Activated CD4-positive, CD25-positive, alpha-beta regulatory T cell treated with anti-CD3 and anti-CD28 coated beads, Interleukin-2, amount 50 U/mL, for 24 hours (primary cell): ENCODE measurements at regions not wholly inside any gene's neighbourhood (a gene's known extent, or its start where the extent isn't known, plus 50 kb on each side); places are given as distances from the start of the nearest gene placed in this dataset.
"Not testable (repeated sequence)": the region's sequence is repeated elsewhere in the genome, so short reads cannot be mapped to it uniquely, and the experiment has no call there.

ENCODE experiments used
- ATAC-seq, 2 donors: fragments of 150-1000 bp; cut with Tn5 transposase; one replicate each; pipeline ENCODE4 v1.10.0; 2021; ENCODE audit warnings: mild to moderate bottlenecking in 1 of 2, moderate library complexity in 1 of 2

- no peak for ATAC-seq
Measured at GRCh38 chr3:88412346-88412745, 262.6 kb downstream of the C3orf38 start.

- no peak for ATAC-seq
Measured at GRCh38 chr3:88416436-88416835, 266.7 kb downstream of the C3orf38 start.

- ATAC-seq = no peak
Measured at GRCh38 chr3:88418219-88418618, 268.5 kb downstream of the C3orf38 start.

GRCh38 chr3:88433568-88433967 lies 283.8 kb downstream of the C3orf38 start:
- ATAC-seq = no peak

GRCh38 chr3:88434001-88434400 lies 284.2 kb downstream of the C3orf38 start:
- no peak for ATAC-seq

GRCh38 chr3:88440701-88441100 lies 290.9 kb downstream of the C3orf38 start:
- ATAC-seq = no peak

GRCh38 chr3:88443066-88443465 lies 293.3 kb downstream of the C3orf38 start:
- no peak for ATAC-seq

GRCh38 chr3:88444251-88444650 lies 294.5 kb downstream of the C3orf38 start:
- no peak for ATAC-seq

- no peak for ATAC-seq
Measured at GRCh38 chr3:88452228-88452627, 302.5 kb downstream of the C3orf38 start.

GRCh38 chr3:88460369-88460768 lies 310.6 kb downstream of the C3orf38 start:
- ATAC-seq = no peak

- ATAC-seq = no peak
Measured at GRCh38 chr3:88462230-88462629, 312.5 kb downstream of the C3orf38 start.

- no peak for ATAC-seq
Measured at GRCh38 chr3:88467191-88467590, 317.4 kb downstream of the C3orf38 start.

- no peak for ATAC-seq
Measured at GRCh38 chr3:88469216-88469615, 319.5 kb downstream of the C3orf38 start.

GRCh38 chr3:88478460-88478859 lies 328.7 kb downstream of the C3orf38 start:
- no peak for ATAC-seq

GRCh38 chr3:88480822-88481221 lies 331.1 kb downstream of the C3orf38 start:
- ATAC-seq = no peak

- ATAC-seq = no peak
Measured at GRCh38 chr3:88485001-88485400, 335.2 kb downstream of the C3orf38 start.

GRCh38 chr3:88508818-88509217 lies 359.1 kb downstream of the C3orf38 start:
- not testable (repeated sequence) for ATAC-seq

- no peak for ATAC-seq
Measured at GRCh38 chr3:88509582-88509981, 359.8 kb downstream of the C3orf38 start.

- ATAC-seq = no peak
Measured at GRCh38 chr3:88528494-88528893, 378.7 kb downstream of the C3orf38 start.

GRCh38 chr3:88534534-88534933 lies 384.8 kb downstream of the C3orf38 start:
- ATAC-seq = no peak

- ATAC-seq = no peak
Measured at GRCh38 chr3:88535563-88535962, 385.8 kb downstream of the C3orf38 start.

- no peak for ATAC-seq
Measured at GRCh38 chr3:88542916-88543315, 393.2 kb downstream of the C3orf38 start.

GRCh38 chr3:88572450-88572849 lies 422.7 kb downstream of the C3orf38 start:
- ATAC-seq = no peak

- ATAC-seq = no peak
Measured at GRCh38 chr3:88573472-88573871, 423.7 kb downstream of the C3orf38 start.

GRCh38 chr3:88574146-88574545 lies 424.4 kb downstream of the C3orf38 start:
- ATAC-seq = no peak

- no peak for ATAC-seq
Measured at GRCh38 chr3:88584451-88584850, 434.7 kb downstream of the C3orf38 start.
